Adrenal gland (tissue), 5 donors: ENCODE measurements at regions not wholly inside any gene's neighbourhood (a gene's known extent, or its start where the extent isn't known, plus 50 kb on each side); places are given as distances from the start of the nearest gene placed in this dataset.

Source experiments
- CTCF ChIP-seq, 6 experiments: fragments of 450-650 bp in 4 of 6; fragments of 200-600 bp in 2 of 6; sonication (generic) in 1 of 6; IDR thresholded peaks; 1 replicate in 5 of 6; 2 replicates in 1 of 6; pipeline versions ENCODE4 v1.5.1 to v1.8.0; 2016 to 2021; ENCODE audit warnings: antibody characterized with exemption in 6 of 6, mild to moderate bottlenecking in 2 of 6, moderate library complexity in 1 of 6
- POLR2A ChIP-seq, 2 donors: fragments of 450-650 bp; IDR thresholded peaks; one replicate each; pipeline ENCODE4 v1.6.1; 2017; ENCODE audit warnings: antibody characterized with exemption in 2 of 2, mild to moderate bottlenecking in 2 of 2, moderate library complexity in 1 of 2
- donor health status: DM: no; HTN: no; CAD: no.

GRCh38 chr13:109380457-109380856 is 405.9 kb downstream of the IRS2 start:
- TF ChIP-seq POLR2A (IDR thresholded peaks at IDR 0.05) (no peak), CTCF (IDR thresholded peaks at IDR 0.05) (no peak)
